HUES48 (cell line): ENCODE measurements at regions not wholly inside any gene's neighbourhood (a gene's known extent, or its start where the extent isn't known, plus 50 kb on each side); places are given as distances from the start of the nearest gene placed in this dataset.
"Not testable (repeated sequence)": the region's sequence is repeated elsewhere in the genome, so short reads cannot be mapped to it uniquely, and the experiment has no call there.

Source experiments
- H3K27ac ChIP-seq: one replicate; pipeline ENCODE4 v1.7.0; 2013; ENCODE audit warnings: low read depth, low read length, inconsistent platforms
- H3K27me3 ChIP-seq: 2 replicates; pipeline ENCODE4 v1.6.1; 2013; ENCODE audit warnings: mild to moderate bottlenecking, low read length; ENCODE audit not compliant: control insufficient read depth, insufficient read depth
- H3K36me3 ChIP-seq: 2 replicates; pipeline ENCODE4 v1.6.1; 2013; ENCODE audit warnings: low read length; ENCODE audit not compliant: control insufficient read depth, insufficient read depth
- H3K4me1 ChIP-seq: 2 replicates; pipeline ENCODE4 v1.6.1; 2013; ENCODE audit warnings: mild to moderate bottlenecking, low read length; ENCODE audit not compliant: control insufficient read depth, insufficient read depth
- H3K4me3 ChIP-seq: 2 replicates; pipeline ENCODE4 v1.5.1; 2013; ENCODE audit warnings: mild to moderate bottlenecking, low read depth, low read length
- H3K9ac ChIP-seq: 2 replicates; pipeline ENCODE4 v1.6.1; 2013; ENCODE audit warnings: mild to moderate bottlenecking, low read depth, low read length, moderate library complexity
- H3K9me3 ChIP-seq: 2 replicates; pipeline ENCODE4 v1.6.1; 2013; ENCODE audit warnings: low read length; ENCODE audit not compliant: control insufficient read depth, insufficient read depth

- Histone ChIP-seq H3K4me3 (no peak overlapping the region), H3K9me3 (no peaks in the 10 kb centered on the region), H3K36me3 (no peaks in the 10 kb centered on the region), H3K4me1 (no peaks in the 10 kb centered on the region), H3K27ac (no peak overlapping the region), H3K9ac (no peak overlapping the region), H3K27me3 (no peaks in the 10 kb centered on the region)
Observed at GRCh38 chr5:127133071-127133470, 59.8 kb upstream of the C5orf63 start.

GRCh38 chr5:127136908-127137307, 63.6 kb upstream of the C5orf63 start:
- Histone ChIP-seq H3K9me3 (no peaks in the 10 kb centered on the region), H3K27ac (no peak overlapping the region), H3K4me3 (no peak overlapping the region), H3K4me1 (no peaks in the 10 kb centered on the region), H3K36me3 (no peaks in the 10 kb centered on the region), H3K27me3 (no peaks in the 10 kb centered on the region), H3K9ac (no peak overlapping the region)

- H3K9me3 ChIP-seq = no peaks in the 10 kb centered on the region
- no peak overlapping the region for H3K9ac ChIP-seq
- H3K36me3 ChIP-seq = no peaks in the 10 kb centered on the region
- H3K27me3 ChIP-seq = no peaks in the 10 kb centered on the region
- H3K4me3 ChIP-seq = no peak overlapping the region
- H3K27ac ChIP-seq = no peak overlapping the region
- no peaks in the 10 kb centered on the region for H3K4me1 ChIP-seq
Observed at GRCh38 chr5:127143722-127144121, 70.4 kb upstream of the C5orf63 start.

GRCh38 chr5:127153031-127153430, 79.7 kb upstream of the C5orf63 start:
- no peaks in the 10 kb centered on the region for H3K27me3 ChIP-seq

GRCh38 chr5:127153521-127153920, 80.2 kb upstream of the C5orf63 start:
- H3K36me3 ChIP-seq = no peaks in the 10 kb centered on the region
- H3K27me3 ChIP-seq = no peaks in the 10 kb centered on the region
- no peaks in the 10 kb centered on the region for H3K9me3 ChIP-seq
- H3K4me1 ChIP-seq = no peaks in the 10 kb centered on the region
- no peak overlapping the region for H3K27ac ChIP-seq
- H3K9ac ChIP-seq = no peak overlapping the region
- no peak overlapping the region for H3K4me3 ChIP-seq

More at GRCh38 chr5:127153031-127153430, 79.7 kb upstream of the C5orf63 start:
- H3K4me1 ChIP-seq = no peaks in the 10 kb centered on the region
- H3K27ac ChIP-seq = no peak overlapping the region
- H3K9me3 ChIP-seq = no peaks in the 10 kb centered on the region
- no peak overlapping the region for H3K9ac ChIP-seq
- H3K4me3 ChIP-seq = no peak overlapping the region
- H3K36me3 ChIP-seq = no peaks in the 10 kb centered on the region

- H3K9ac ChIP-seq = no peak overlapping the region
- no peaks in the 10 kb centered on the region for H3K4me1 ChIP-seq
- no peak overlapping the region for H3K4me3 ChIP-seq
- no peak overlapping the region for H3K27ac ChIP-seq
- no peaks in the 10 kb centered on the region for H3K36me3 ChIP-seq
- no peaks in the 10 kb centered on the region for H3K27me3 ChIP-seq
- no peaks in the 10 kb centered on the region for H3K9me3 ChIP-seq
Observed at GRCh38 chr5:127163750-127164149, 90.4 kb upstream of the C5orf63 start.

GRCh38 chr5:127170918-127171600, 97.8 kb upstream of the C5orf63 start:
- Histone ChIP-seq H3K27me3 (no peaks in the 10 kb centered on the region), H3K27ac (no peak overlapping the region), H3K9me3 (no peaks in the 10 kb centered on the region), H3K4me1 (no peaks in the 10 kb centered on the region), H3K4me3 (no peak overlapping the region), H3K36me3 (no peaks in the 10 kb centered on the region), H3K9ac (no peak overlapping the region)

- H3K36me3 ChIP-seq = no peaks in the 10 kb centered on the region
Observed at GRCh38 chr5:127176769-127177168, 103.5 kb upstream of the C5orf63 start.

GRCh38 chr5:127182631-127183030, 108.0 kb upstream of the MEGF10 start:
- not testable (repeated sequence) for H3K27ac ChIP-seq, H3K36me3 ChIP-seq, H3K27me3 ChIP-seq, H3K9me3 ChIP-seq, H3K4me3 ChIP-seq, H3K4me1 ChIP-seq, H3K9ac ChIP-seq

More at GRCh38 chr5:127176769-127177168, 103.5 kb upstream of the C5orf63 start:
- H3K27me3 ChIP-seq = no peaks in the 10 kb centered on the region
- no peak overlapping the region for H3K27ac ChIP-seq
- no peaks in the 10 kb centered on the region for H3K9me3 ChIP-seq
- no peak overlapping the region for H3K9ac ChIP-seq
- H3K4me3 ChIP-seq = no peak overlapping the region
- no peaks in the 10 kb centered on the region for H3K4me1 ChIP-seq

- no peaks in the 10 kb centered on the region for H3K36me3 ChIP-seq
- H3K9me3 ChIP-seq = no peaks in the 10 kb centered on the region
- H3K4me3 ChIP-seq = no peak overlapping the region
- H3K9ac ChIP-seq = no peak overlapping the region
- H3K4me1 ChIP-seq = no peaks in the 10 kb centered on the region
- no peaks in the 10 kb centered on the region for H3K27me3 ChIP-seq
- no peak overlapping the region for H3K27ac ChIP-seq
Observed at GRCh38 chr5:127183332-127183731, 107.3 kb upstream of the MEGF10 start.

- H3K4me1 ChIP-seq = no peaks in the 10 kb centered on the region
- no peaks in the 10 kb centered on the region for H3K27me3 ChIP-seq
- H3K4me3 ChIP-seq = no peak overlapping the region
- H3K9me3 ChIP-seq = no peaks in the 10 kb centered on the region
- no peaks in the 10 kb centered on the region for H3K36me3 ChIP-seq
- no peak overlapping the region for H3K27ac ChIP-seq
- no peak overlapping the region for H3K9ac ChIP-seq
Observed at GRCh38 chr5:127184851-127185250, 105.7 kb upstream of the MEGF10 start.
